ENCODE measurements at regions not wholly inside any gene's neighbourhood (a gene's known extent, or its start where the extent isn't known, plus 50 kb on each side); places are given as distances from the start of the nearest gene placed in this dataset.

DNA sequence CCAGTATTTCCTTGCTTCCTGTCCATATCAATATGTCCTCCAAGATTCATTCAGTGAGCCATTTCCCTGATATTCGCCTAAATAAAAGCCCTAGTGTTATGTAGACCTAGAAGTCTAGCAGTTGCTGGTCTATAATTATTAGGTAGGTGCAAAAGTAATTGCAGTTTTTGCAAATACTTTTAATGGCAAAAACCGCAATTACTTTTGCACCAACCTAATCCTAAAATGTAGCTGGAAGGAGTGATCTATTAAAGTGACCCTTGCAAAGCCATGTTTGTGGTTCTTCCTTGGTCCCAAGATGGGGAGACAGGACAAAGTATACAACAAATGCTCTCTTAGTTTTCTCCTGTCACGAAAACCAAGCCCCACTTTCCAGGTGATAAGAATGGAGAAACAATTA lies 193.0 kb downstream of the IDS start:
- no peak for TF ChIP-seq EZH2 (IDR thresholded peaks at IDR 0.05; ENCODE audit: insufficient read depth, low read length)
- no peak for TF ChIP-seq CTCF (IDR thresholded peaks at IDR 0.05; ENCODE audit: insufficient read depth, low read depth, low read length)
- Mint-ChIP-seq H3K9me3 (ENCODE audit: unreplicated experiment) (no peaks in the 10 kb centered on the region), H3K27ac (ENCODE audit: unreplicated experiment) (no peak overlapping the region), H3K4me3 (ENCODE audit: unreplicated experiment) (no peak overlapping the region), H3K4me1 (ENCODE audit: low read depth, unreplicated experiment) (peaks cover 2% of the 10 kb centered on the region), H3K27me3 (ENCODE audit: low read depth, unreplicated experiment) (no peaks in the 10 kb centered on the region), H3K36me3 (ENCODE audit: low read depth, unreplicated experiment) (peaks cover 3% of the 10 kb centered on the region)
- DNase-seq (ENCODE audit: low read depth), result no peak
- Histone ChIP-seq H3K36me3 (ENCODE audit: insufficient read depth, low read length) (no peaks in the 10 kb centered on the region), H3K4me1 (ENCODE audit: insufficient read depth, low read length) (no peaks in the 10 kb centered on the region), H3K9ac (ENCODE audit: low read length) (no peak overlapping the region), H3K27ac (ENCODE audit: low read depth, low read length) (no peak overlapping the region), H4K20me1 (ENCODE audit: insufficient read depth, low read length) (no peaks in the 10 kb centered on the region), H2AFZ (ENCODE audit: low read depth, low read length) (no peak overlapping the region), H3K4me3 (ENCODE audit: insufficient read depth, low read depth, low read length) (no peak overlapping the region), H3K27me3 (ENCODE audit: insufficient read depth, low read length) (no peaks in the 10 kb centered on the region), H3K9me3 (ENCODE audit: insufficient read depth, low read depth, low read length) (no peaks in the 10 kb centered on the region), H3K79me2 (ENCODE audit: insufficient read depth, low read length) (no peaks in the 10 kb centered on the region), H3K4me2 (ENCODE audit: low read length) (no peak overlapping the region)
- FAIRE-seq, result no peak

DNA sequence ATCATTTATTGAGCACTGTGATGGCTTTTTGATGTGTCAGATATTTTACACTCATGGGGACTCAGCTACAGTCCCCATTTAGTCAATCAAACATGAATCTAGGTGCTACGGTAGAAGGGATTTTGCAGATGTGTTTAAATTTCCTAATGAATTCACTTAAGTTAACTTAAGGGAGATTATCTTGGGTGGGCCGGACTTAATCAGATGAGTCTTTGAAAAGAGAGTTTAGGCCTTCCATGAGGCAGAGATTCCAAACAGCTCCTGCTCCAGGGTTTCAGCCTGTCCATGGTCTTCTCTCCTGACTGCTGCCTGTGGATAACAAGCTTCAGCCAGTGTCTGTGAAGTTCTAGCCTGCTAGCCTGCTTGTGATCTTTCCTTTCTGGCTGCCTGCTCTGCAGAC lies 202.4 kb downstream of the IDS start:
- Histone ChIP-seq H2AFZ (ENCODE audit: low read depth, low read length) (no peak overlapping the region), H3K79me2 (ENCODE audit: insufficient read depth, low read length) (no peaks in the 10 kb centered on the region), H3K9me3 (ENCODE audit: insufficient read depth, low read depth, low read length) (no peaks in the 10 kb centered on the region), H3K27me3 (ENCODE audit: insufficient read depth, low read length) (no peaks in the 10 kb centered on the region), H3K4me3 (ENCODE audit: insufficient read depth, low read depth, low read length) (no peak overlapping the region), H3K4me2 (ENCODE audit: low read length) (no peak overlapping the region), H3K4me1 (ENCODE audit: insufficient read depth, low read length) (no peaks in the 10 kb centered on the region), H4K20me1 (ENCODE audit: insufficient read depth, low read length) (no peaks in the 10 kb centered on the region), H3K27ac (ENCODE audit: low read depth, low read length) (no peak overlapping the region), H3K9ac (ENCODE audit: low read length) (no peak overlapping the region), H3K36me3 (ENCODE audit: insufficient read depth, low read length) (no peaks in the 10 kb centered on the region)
- TF ChIP-seq CTCF (IDR thresholded peaks at IDR 0.05; ENCODE audit: insufficient read depth, low read depth, low read length) (no peak), EZH2 (IDR thresholded peaks at IDR 0.05; ENCODE audit: insufficient read depth, low read length) (no peak)
- H3K4me1 Mint-ChIP-seq (ENCODE audit: low read depth, unreplicated experiment), result no peaks in the 10 kb centered on the region
- H3K4me3 Mint-ChIP-seq (ENCODE audit: unreplicated experiment), result no peak overlapping the region
- peaks cover 8% of the 10 kb centered on the region for H3K27me3 Mint-ChIP-seq (ENCODE audit: low read depth, unreplicated experiment)
- no peaks in the 10 kb centered on the region for H3K9me3 Mint-ChIP-seq (ENCODE audit: unreplicated experiment)
- DNase-seq (ENCODE audit: low read depth) (no peak), FAIRE-seq (peak; percentile 50)
- no peak overlapping the region for H3K27ac Mint-ChIP-seq (ENCODE audit: unreplicated experiment)
- H3K36me3 Mint-ChIP-seq (ENCODE audit: low read depth, unreplicated experiment), result no peaks in the 10 kb centered on the region

- DNase-seq (ENCODE audit: low read depth) (no peak), FAIRE-seq (peak; percentile 81)
- Histone ChIP-seq H3K4me2 (ENCODE audit: low read length) (no peak overlapping the region), H3K9ac (ENCODE audit: low read length) (no peak overlapping the region), H3K27me3 (ENCODE audit: insufficient read depth, low read length) (no peaks in the 10 kb centered on the region), H3K27ac (ENCODE audit: low read depth, low read length) (no peak overlapping the region), H4K20me1 (ENCODE audit: insufficient read depth, low read length) (no peaks in the 10 kb centered on the region), H3K4me3 (ENCODE audit: insufficient read depth, low read depth, low read length) (no peak overlapping the region), H3K4me1 (ENCODE audit: insufficient read depth, low read length) (no peaks in the 10 kb centered on the region), H2AFZ (ENCODE audit: low read depth, low read length) (no peak overlapping the region), H3K36me3 (ENCODE audit: insufficient read depth, low read length) (no peaks in the 10 kb centered on the region), H3K79me2 (ENCODE audit: insufficient read depth, low read length) (no peaks in the 10 kb centered on the region), H3K9me3 (ENCODE audit: insufficient read depth, low read depth, low read length) (no peaks in the 10 kb centered on the region)
- no peaks in the 10 kb centered on the region for H3K9me3 Mint-ChIP-seq (ENCODE audit: unreplicated experiment)
- no peak for TF ChIP-seq EZH2 (IDR thresholded peaks at IDR 0.05; ENCODE audit: insufficient read depth, low read length)
- TF ChIP-seq CTCF (IDR thresholded peaks at IDR 0.05; ENCODE audit: insufficient read depth, low read depth, low read length), result no peak
- H3K27ac Mint-ChIP-seq (ENCODE audit: unreplicated experiment), result no peak overlapping the region
- H3K36me3 Mint-ChIP-seq (ENCODE audit: low read depth, unreplicated experiment), result no peaks in the 10 kb centered on the region
- no peak overlapping the region for H3K4me3 Mint-ChIP-seq (ENCODE audit: unreplicated experiment)
- H3K4me1 Mint-ChIP-seq (ENCODE audit: low read depth, unreplicated experiment), result no peaks in the 10 kb centered on the region
- peaks cover 8% of the 10 kb centered on the region for H3K27me3 Mint-ChIP-seq (ENCODE audit: low read depth, unreplicated experiment)
Observed at GRCh38 chrX:149298111-149298510, 207.0 kb downstream of the IDS start.

All from astrocyte (in vitro differentiated cells and primary cell).